OCI-LY3 (cell line): ENCODE measurements at regions not wholly inside any gene's neighbourhood (a gene's known extent, or its start where the extent isn't known, plus 50 kb on each side); places are given as distances from the start of the nearest gene placed in this dataset.

Experiments used
- EZH2phosphoT487 ChIP-seq: fragments of 200-600 bp; shearing (Covaris generic); IDR thresholded peaks from 2 replicates; pipeline ENCODE4 v1.6.1; 2018; ENCODE audit warnings: antibody characterized with exemption, mixed run types, low read depth
- TF ChIP-seq, protein P1 (sequence below): fragments of 200-600, 300-600 bp; sonication (generic); IDR thresholded peaks from 2 replicates; pipeline ENCODE4 v1.5.1; 2014; ENCODE audit warnings: antibody characterized with exemption, low read length, low read depth

DNA sequence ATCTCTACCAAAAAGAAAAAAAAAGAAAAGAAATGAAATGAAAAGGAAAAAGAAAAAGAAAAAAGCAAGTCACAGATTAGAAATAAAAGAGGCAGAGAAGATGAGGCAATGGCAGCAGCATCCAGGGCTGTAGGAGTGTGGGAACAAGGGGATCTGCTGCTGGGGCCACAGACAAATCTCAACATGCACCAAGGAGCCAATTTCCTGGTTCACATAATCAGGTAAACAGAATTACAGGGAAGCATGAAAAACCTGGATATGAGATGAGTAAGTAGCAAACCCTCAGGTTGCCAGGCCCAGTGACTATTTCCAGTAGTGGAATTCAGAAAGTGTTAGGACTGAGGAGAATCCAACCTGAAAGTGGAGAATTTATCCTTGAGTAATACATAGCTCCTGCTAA is 77.4 kb upstream of the ARHGAP28 start:
- TF ChIP-seq, protein P1, sequence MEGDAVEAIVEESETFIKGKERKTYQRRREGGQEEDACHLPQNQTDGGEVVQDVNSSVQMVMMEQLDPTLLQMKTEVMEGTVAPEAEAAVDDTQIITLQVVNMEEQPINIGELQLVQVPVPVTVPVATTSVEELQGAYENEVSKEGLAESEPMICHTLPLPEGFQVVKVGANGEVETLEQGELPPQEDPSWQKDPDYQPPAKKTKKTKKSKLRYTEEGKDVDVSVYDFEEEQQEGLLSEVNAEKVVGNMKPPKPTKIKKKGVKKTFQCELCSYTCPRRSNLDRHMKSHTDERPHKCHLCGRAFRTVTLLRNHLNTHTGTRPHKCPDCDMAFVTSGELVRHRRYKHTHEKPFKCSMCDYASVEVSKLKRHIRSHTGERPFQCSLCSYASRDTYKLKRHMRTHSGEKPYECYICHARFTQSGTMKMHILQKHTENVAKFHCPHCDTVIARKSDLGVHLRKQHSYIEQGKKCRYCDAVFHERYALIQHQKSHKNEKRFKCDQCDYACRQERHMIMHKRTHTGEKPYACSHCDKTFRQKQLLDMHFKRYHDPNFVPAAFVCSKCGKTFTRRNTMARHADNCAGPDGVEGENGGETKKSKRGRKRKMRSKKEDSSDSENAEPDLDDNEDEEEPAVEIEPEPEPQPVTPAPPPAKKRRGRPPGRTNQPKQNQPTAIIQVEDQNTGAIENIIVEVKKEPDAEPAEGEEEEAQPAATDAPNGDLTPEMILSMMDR = no peak
- no peak for TF ChIP-seq EZH2phosphoT487
